Activated T-cell treated with anti-CD3 and anti-CD28 coated beads, Interleukin-2, amount 50 U/mL, for 24 hours (primary cell): ENCODE measurements at regions not wholly inside any gene's neighbourhood (a gene's known extent, or its start where the extent isn't known, plus 50 kb on each side); places are given as distances from the start of the nearest gene placed in this dataset.
"Not testable (repeated sequence)": the region's sequence is repeated elsewhere in the genome, so short reads cannot be mapped to it uniquely, and the experiment has no call there.

ENCODE experiments used
- DNase-seq: peaks from one replicate; pipeline ENCODE4 v3.0.0-alpha.2; 2020
- H3K27ac Mint-ChIP-seq: 2 replicates; pipeline ENCODE4 v1.8.0; 2020; ENCODE audit warnings: mild to moderate bottlenecking, mixed read lengths
- H3K27me3 Mint-ChIP-seq: 2 replicates; pipeline ENCODE4 v1.8.0; 2020; ENCODE audit warnings: mixed read lengths
- H3K36me3 Mint-ChIP-seq: 2 replicates; pipeline ENCODE4 v1.8.0; 2020; ENCODE audit warnings: low read depth, mixed read lengths
- H3K4me1 Mint-ChIP-seq: 2 replicates; pipeline ENCODE4 v1.8.0; 2020; ENCODE audit warnings: low read depth, mixed read lengths
- H3K4me3 Mint-ChIP-seq: 2 replicates; pipeline ENCODE4 v1.8.0; 2020; ENCODE audit warnings: mild to moderate bottlenecking, moderate library complexity, mixed read lengths
- H3K9me3 Mint-ChIP-seq: 2 replicates; pipeline ENCODE4 v1.8.0; 2020; ENCODE audit warnings: mixed read lengths

GRCh38 chr2:870426-870825 lies 80.2 kb upstream of the SNTG2 start:
- Mint-ChIP-seq H3K27ac (no peak overlapping the region), H3K36me3 (no peaks in the 10 kb centered on the region), H3K4me3 (no peak overlapping the region), H3K4me1 (no peaks in the 10 kb centered on the region), H3K9me3 (no peaks in the 10 kb centered on the region), H3K27me3 (peaks cover 20% of the 10 kb centered on the region)
- no peak for DNase-seq

DNA sequence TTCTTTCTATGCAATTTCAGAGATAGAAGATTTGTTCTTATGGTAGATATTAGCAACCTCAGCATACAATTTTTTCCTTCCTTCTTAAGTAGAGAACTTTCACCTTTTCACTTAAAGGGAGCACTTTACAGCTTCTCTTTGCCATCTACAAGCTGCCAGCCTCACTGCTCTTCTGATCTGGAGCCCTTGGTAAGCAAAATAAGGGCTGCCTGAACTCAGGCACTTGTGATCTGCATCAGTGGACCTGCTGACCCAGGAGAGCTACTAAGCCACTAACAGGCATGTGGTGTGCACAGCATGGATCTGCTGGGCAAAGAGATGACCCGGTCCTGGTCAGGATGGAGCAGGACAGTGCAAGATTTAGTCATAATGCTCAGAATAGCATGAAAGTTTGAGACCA lies 80.8 kb upstream of the SNTG2 start:
- H3K27me3 Mint-ChIP-seq = peaks cover 20% of the 10 kb centered on the region
- no peak overlapping the region for H3K4me3 Mint-ChIP-seq
- DNase-seq = no peak
- no peaks in the 10 kb centered on the region for H3K9me3 Mint-ChIP-seq
- H3K36me3 Mint-ChIP-seq = no peaks in the 10 kb centered on the region
- no peak overlapping the region for H3K27ac Mint-ChIP-seq
- no peaks in the 10 kb centered on the region for H3K4me1 Mint-ChIP-seq

GRCh38 chr2:869357-869871 lies 81.2 kb upstream of the SNTG2 start:
- DNase-seq = no peak
- H3K27me3 Mint-ChIP-seq = peaks cover 20% of the 10 kb centered on the region
- no peaks in the 10 kb centered on the region for H3K36me3 Mint-ChIP-seq
- no peaks in the 10 kb centered on the region for H3K9me3 Mint-ChIP-seq
- no peak overlapping the region for H3K4me3 Mint-ChIP-seq
- H3K4me1 Mint-ChIP-seq = no peaks in the 10 kb centered on the region
- H3K27ac Mint-ChIP-seq = no peak overlapping the region

DNA sequence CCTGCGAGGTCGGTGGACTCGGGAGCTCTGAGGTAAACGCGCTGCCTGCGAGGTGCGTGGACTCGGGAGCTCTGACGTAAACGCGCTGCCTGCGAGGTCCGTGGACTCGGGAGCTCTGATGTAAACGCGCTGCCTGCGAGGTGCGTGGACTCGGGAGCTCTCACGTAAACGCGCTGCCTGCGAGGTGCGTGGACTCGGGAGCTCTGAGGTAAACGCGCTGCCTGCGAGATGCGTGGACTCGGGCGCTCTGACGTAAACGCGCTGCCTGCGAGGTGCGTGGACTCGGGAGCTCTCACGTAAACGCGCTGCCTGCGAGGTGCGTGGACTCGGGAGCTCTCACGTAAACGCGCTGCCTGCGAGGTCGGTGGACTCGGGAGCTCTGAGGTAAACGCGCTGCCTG lies 81.8 kb upstream of the SNTG2 start:
- DNase-seq, H3K36me3 Mint-ChIP-seq, H3K4me1 Mint-ChIP-seq, H3K27ac Mint-ChIP-seq, H3K4me3 Mint-ChIP-seq, H3K9me3 Mint-ChIP-seq: not testable (repeated sequence)
- peaks cover 20% of the 10 kb centered on the region for H3K27me3 Mint-ChIP-seq

DNA sequence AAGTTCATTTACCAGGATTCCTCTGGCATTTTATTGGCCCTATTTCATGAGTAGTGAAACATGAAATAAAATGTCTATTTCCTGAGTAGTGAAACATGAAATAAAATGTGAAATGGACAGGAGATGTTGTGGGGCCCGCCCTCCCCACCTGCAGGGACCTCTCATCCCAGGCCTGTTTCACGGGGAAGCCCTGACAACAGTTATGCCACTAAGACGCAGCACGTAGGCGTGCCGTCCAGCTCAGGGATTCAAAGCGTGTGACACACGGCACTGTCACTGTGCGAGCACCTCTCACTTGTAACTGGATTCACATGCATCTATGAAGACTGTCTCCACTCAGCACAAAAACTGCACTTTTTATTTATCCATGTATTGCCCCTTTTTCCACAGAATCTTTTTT lies 83.4 kb upstream of the SNTG2 start:
- no peak overlapping the region for H3K4me3 Mint-ChIP-seq
- no peak for DNase-seq
- H3K27ac Mint-ChIP-seq = no peak overlapping the region
- peaks cover 20% of the 10 kb centered on the region for H3K27me3 Mint-ChIP-seq
- no peaks in the 10 kb centered on the region for H3K4me1 Mint-ChIP-seq
- H3K36me3 Mint-ChIP-seq = no peaks in the 10 kb centered on the region
- no peaks in the 10 kb centered on the region for H3K9me3 Mint-ChIP-seq

DNA sequence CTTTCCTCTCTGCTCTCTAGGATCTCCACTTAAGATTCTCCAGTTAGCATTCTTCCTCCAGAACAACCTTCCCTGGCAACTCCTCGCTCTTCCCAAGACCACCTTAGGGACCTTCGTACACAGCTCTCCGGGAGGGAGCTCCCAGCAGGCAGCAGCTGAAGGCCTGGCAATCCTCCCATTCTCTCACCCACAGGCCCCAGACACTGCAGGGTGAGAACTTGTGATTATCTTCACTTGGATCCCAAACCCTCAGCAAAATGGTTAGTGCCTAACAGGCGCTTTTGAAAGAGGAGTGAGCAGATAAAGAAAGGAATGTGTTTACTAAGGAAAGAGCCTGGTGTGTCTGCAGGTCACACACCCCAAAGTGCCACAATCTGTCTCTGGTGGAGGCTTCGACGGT lies 83.8 kb upstream of the SNTG2 start:
- no peak overlapping the region for H3K27ac Mint-ChIP-seq
- no peak overlapping the region for H3K4me3 Mint-ChIP-seq
- H3K9me3 Mint-ChIP-seq = no peaks in the 10 kb centered on the region
- no peaks in the 10 kb centered on the region for H3K36me3 Mint-ChIP-seq
- H3K4me1 Mint-ChIP-seq = no peaks in the 10 kb centered on the region
- DNase-seq = no peak
- peaks cover 20% of the 10 kb centered on the region for H3K27me3 Mint-ChIP-seq

- no peaks in the 10 kb centered on the region for H3K4me1 Mint-ChIP-seq
Measured at GRCh38 chr2:866009-866680, 84.5 kb upstream of the SNTG2 start.

GRCh38 chr2:864501-865106 lies 86.0 kb upstream of the SNTG2 start:
- Mint-ChIP-seq H3K36me3 (no peaks in the 10 kb centered on the region), H3K27me3 (peaks cover 2% of the 10 kb centered on the region), H3K9me3 (no peaks in the 10 kb centered on the region), H3K27ac (no peak overlapping the region), H3K4me1 (no peaks in the 10 kb centered on the region), H3K4me3 (no peak overlapping the region)
- no peak for DNase-seq

More at GRCh38 chr2:866009-866680, 84.5 kb upstream of the SNTG2 start:
- no peaks in the 10 kb centered on the region for H3K36me3 Mint-ChIP-seq
- no peak overlapping the region for H3K27ac Mint-ChIP-seq
- DNase-seq = no peak
- no peaks in the 10 kb centered on the region for H3K9me3 Mint-ChIP-seq
- peaks cover 12% of the 10 kb centered on the region for H3K27me3 Mint-ChIP-seq
- no peak overlapping the region for H3K4me3 Mint-ChIP-seq

DNA sequence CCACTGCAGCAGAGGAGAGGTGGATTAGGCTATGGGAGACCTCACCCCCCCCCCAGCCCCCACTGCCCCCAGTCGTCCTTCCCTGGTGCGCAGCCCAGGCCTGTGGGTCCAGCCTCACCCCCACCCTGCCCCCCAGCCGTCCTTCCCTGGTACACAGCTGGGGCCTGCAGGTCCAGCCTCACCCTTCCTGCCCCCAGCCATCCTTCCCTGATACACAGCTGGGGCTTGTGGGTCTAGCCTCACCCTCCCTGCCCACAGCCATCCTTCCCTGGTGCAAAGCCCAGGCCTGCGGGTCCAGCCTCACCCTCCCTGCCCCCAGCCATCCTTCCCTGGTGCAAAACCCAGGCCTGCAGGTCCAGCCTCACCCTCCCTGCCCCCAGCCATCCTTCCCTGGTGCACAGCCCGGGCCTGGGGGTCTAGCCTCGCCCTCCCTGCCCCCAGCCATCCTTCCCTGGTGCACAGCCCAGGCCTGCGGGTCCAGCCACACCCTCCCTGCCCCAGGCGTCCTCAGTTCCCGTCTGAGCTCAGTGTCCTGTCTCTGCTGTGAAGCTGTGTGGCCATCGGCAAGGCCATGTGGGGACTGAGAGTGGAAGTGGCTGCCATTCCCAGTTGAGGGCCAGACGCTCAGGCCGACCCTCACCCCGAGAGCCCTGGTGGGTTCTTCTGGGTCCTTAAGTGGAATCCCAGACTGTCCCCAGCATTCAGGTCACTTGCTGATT lies 86.8 kb upstream of the SNTG2 start:
- no peaks in the 10 kb centered on the region for H3K36me3 Mint-ChIP-seq
- no peaks in the 10 kb centered on the region for H3K9me3 Mint-ChIP-seq
- no peaks in the 10 kb centered on the region for H3K4me1 Mint-ChIP-seq
- DNase-seq = no peak
- no peak overlapping the region for H3K27ac Mint-ChIP-seq
- H3K4me3 Mint-ChIP-seq = no peak overlapping the region
- H3K27me3 Mint-ChIP-seq = no peaks in the 10 kb centered on the region

DNA sequence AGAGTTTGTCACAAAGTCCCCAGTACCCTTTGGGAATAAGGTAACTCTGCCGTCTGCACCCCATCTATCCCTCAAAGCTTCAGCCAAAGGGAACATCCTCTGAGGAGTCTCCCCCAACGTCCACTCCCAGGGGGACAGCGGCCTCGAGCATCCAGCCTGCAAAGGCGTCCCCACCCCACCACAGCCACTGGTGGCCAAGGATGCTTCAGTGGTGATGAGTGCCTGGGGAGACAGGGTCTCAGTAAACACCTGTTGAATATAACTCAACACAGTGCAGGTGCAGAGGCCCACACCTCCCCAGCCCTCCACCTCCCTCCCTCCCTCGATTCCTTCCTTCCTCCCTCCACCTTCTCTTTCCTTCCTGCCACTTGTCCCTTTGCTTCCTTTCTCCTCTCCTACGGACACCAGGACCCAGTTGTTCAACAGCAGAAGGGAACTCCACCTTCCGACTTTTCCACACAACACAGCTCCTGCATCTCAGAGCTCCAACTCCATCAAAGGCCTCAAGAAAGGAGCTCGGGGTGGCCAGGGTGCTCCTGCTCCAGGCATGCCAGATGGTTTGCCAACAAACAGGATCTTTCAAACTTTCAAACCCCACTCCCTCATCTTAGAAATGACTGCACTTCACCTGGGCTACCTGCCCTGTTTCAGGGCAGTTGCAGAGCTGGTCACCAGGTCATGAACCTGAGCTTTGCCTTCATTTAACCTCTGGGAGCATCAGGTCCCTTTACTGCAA lies 87.8 kb upstream of the SNTG2 start:
- H3K4me3 Mint-ChIP-seq = no peak overlapping the region
- no peaks in the 10 kb centered on the region for H3K9me3 Mint-ChIP-seq
- no peaks in the 10 kb centered on the region for H3K27me3 Mint-ChIP-seq
- H3K27ac Mint-ChIP-seq = no peak overlapping the region
- no peaks in the 10 kb centered on the region for H3K36me3 Mint-ChIP-seq
- no peaks in the 10 kb centered on the region for H3K4me1 Mint-ChIP-seq
- no peak for DNase-seq

- Mint-ChIP-seq H3K27ac (no peak overlapping the region), H3K4me1 (no peaks in the 10 kb centered on the region), H3K36me3 (no peaks in the 10 kb centered on the region), H3K9me3 (no peaks in the 10 kb centered on the region), H3K4me3 (no peak overlapping the region), H3K27me3 (no peaks in the 10 kb centered on the region)
- no peak for DNase-seq
Measured at GRCh38 chr2:862355-862687, 88.3 kb upstream of the SNTG2 start.

GRCh38 chr2:861655-862354 lies 88.8 kb upstream of the SNTG2 start:
- Mint-ChIP-seq H3K4me1 (no peaks in the 10 kb centered on the region), H3K27me3 (no peaks in the 10 kb centered on the region), H3K36me3 (no peaks in the 10 kb centered on the region), H3K9me3 (no peaks in the 10 kb centered on the region), H3K27ac (no peak overlapping the region), H3K4me3 (no peak overlapping the region)
- DNase-seq = no peak

GRCh38 chr2:860259-860855 lies 90.3 kb upstream of the SNTG2 start:
- Mint-ChIP-seq H3K4me1 (peaks cover 5% of the 10 kb centered on the region), H3K9me3 (peaks cover 5% of the 10 kb centered on the region), H3K36me3 (no peaks in the 10 kb centered on the region), H3K27me3 (no peaks in the 10 kb centered on the region), H3K27ac (no peak overlapping the region), H3K4me3 (no peak overlapping the region)
- DNase-seq = no peak

- peaks cover 16% of the 10 kb centered on the region for H3K4me1 Mint-ChIP-seq
- no peak overlapping the region for H3K27ac Mint-ChIP-seq
- no peak overlapping the region for H3K4me3 Mint-ChIP-seq
- DNase-seq = no peak
- peaks cover 13% of the 10 kb centered on the region for H3K9me3 Mint-ChIP-seq
- no peaks in the 10 kb centered on the region for H3K36me3 Mint-ChIP-seq
- H3K27me3 Mint-ChIP-seq = no peaks in the 10 kb centered on the region
Measured at GRCh38 chr2:858646-859045, 92.0 kb upstream of the SNTG2 start.
